Adrenal gland (tissue), 5 donors: ENCODE measurements at regions not wholly inside any gene's neighbourhood (a gene's known extent, or its start where the extent isn't known, plus 50 kb on each side); places are given as distances from the start of the nearest gene placed in this dataset.

Source experiments
- CTCF ChIP-seq, 6 experiments: fragments of 450-650 bp in 4 of 6; fragments of 200-600 bp in 2 of 6; sonication (generic) in 1 of 6; IDR thresholded peaks; 1 replicate in 5 of 6; 2 replicates in 1 of 6; pipeline versions ENCODE4 v1.5.1 to v1.8.0; 2016 to 2021; ENCODE audit warnings: antibody characterized with exemption in 6 of 6, mild to moderate bottlenecking in 2 of 6, moderate library complexity in 1 of 6
- POLR2A ChIP-seq, 2 donors: fragments of 450-650 bp; IDR thresholded peaks; one replicate each; pipeline ENCODE4 v1.6.1; 2017; ENCODE audit warnings: antibody characterized with exemption in 2 of 2, mild to moderate bottlenecking in 2 of 2, moderate library complexity in 1 of 2
- donor health status: DM: no; HTN: no; CAD: no.

- TF ChIP-seq CTCF (IDR thresholded peaks at IDR 0.05): no peak
- no peak for TF ChIP-seq POLR2A (IDR thresholded peaks at IDR 0.05)
Measured at GRCh38 chr15:69616558-69616957, 163.9 kb downstream of the RPLP1 start.
